Uterus (tissue), 2 donors: ENCODE measurements at regions not wholly inside any gene's neighbourhood (a gene's known extent, or its start where the extent isn't known, plus 50 kb on each side); places are given as distances from the start of the nearest gene placed in this dataset.
"Not testable (repeated sequence)": the region's sequence is repeated elsewhere in the genome, so short reads cannot be mapped to it uniquely, and the experiment has no call there.

Experiments used
- POLR2A ChIP-seq, 2 donors: fragments of 450-650 bp; IDR thresholded peaks; one replicate each; pipeline ENCODE4 v1.6.1; 2016; ENCODE audit warnings: antibody characterized with exemption in 2 of 2, mild to moderate bottlenecking in 1 of 2, moderate library complexity in 1 of 2
- TF ChIP-seq, protein P1 (sequence below), 4 experiments: fragments of 200-600 bp in 2 of 4; fragments of 450-650 bp in 2 of 4; sonication (generic) in 2 of 4; IDR thresholded peaks; one replicate each; pipeline ENCODE4 v1.5.1; 2016 to 2019; ENCODE audit warnings: antibody characterized with exemption in 4 of 4, mild to moderate bottlenecking in 2 of 4, moderate library complexity in 1 of 4

DNA sequence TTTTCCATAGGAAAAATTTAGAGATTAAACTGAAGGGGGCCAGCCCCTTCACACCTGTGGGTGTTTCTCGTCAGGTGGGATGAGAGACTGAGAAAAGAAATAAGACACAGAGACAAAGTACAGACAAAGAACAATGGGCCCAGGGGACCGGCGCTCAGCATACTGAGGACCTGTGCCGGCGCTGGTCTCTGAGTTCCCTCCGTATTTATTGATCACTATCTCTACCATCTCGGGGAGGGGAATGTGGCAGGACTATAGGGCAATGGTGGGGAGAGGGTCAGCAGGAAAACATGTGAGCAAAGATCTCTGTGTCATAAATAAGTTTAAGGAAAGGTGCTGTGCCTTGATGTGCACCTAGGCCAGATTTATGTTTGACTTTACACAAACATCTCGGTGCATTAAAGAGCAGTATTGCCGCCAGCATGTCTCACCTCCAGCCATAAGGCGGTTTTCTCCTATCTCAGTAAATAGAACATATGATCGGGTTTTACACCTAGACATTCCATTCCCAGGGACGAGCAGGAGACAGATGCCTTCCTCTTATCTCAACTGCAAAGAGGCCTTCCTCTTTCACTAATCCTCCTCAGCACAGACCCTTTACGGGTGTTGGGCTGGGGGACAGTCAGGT lies 494.7 kb downstream of the IGSF11 start:
- TF ChIP-seq, protein P1, sequence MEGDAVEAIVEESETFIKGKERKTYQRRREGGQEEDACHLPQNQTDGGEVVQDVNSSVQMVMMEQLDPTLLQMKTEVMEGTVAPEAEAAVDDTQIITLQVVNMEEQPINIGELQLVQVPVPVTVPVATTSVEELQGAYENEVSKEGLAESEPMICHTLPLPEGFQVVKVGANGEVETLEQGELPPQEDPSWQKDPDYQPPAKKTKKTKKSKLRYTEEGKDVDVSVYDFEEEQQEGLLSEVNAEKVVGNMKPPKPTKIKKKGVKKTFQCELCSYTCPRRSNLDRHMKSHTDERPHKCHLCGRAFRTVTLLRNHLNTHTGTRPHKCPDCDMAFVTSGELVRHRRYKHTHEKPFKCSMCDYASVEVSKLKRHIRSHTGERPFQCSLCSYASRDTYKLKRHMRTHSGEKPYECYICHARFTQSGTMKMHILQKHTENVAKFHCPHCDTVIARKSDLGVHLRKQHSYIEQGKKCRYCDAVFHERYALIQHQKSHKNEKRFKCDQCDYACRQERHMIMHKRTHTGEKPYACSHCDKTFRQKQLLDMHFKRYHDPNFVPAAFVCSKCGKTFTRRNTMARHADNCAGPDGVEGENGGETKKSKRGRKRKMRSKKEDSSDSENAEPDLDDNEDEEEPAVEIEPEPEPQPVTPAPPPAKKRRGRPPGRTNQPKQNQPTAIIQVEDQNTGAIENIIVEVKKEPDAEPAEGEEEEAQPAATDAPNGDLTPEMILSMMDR (IDR thresholded peaks at IDR 0.05), result not testable (repeated sequence)
- not testable (repeated sequence) for TF ChIP-seq POLR2A (IDR thresholded peaks at IDR 0.05)
